MM.1S (cell line): ENCODE measurements at regions not wholly inside any gene's neighbourhood (a gene's known extent, or its start where the extent isn't known, plus 50 kb on each side); places are given as distances from the start of the nearest gene placed in this dataset.

Experiments used
- DNase-seq: peaks from one replicate; pipeline ENCODE4 v3.0.0-alpha.2; 2015
- H2AFZ ChIP-seq: fragments of 300-600 bp; sonication (generic); 2 replicates; pipeline ENCODE4 v1.6.0; 2016; ENCODE audit warnings: antibody characterized with exemption, low read length
- H3F3A ChIP-seq: fragments of 300-600 bp; sonication (generic); 2 replicates; pipeline ENCODE4 v1.6.1; 2016; ENCODE audit warnings: mild to moderate bottlenecking, antibody characterized with exemption, low read length, moderate library complexity, mixed read lengths; ENCODE audit not compliant: insufficient read depth
- H3K27ac ChIP-seq: fragments of 300-600 bp; sonication (generic); 2 replicates; pipeline ENCODE4 v1.5.1; 2016; ENCODE audit warnings: mild to moderate bottlenecking, low read length
- H3K27me3 ChIP-seq: fragments of 300-600 bp; sonication (generic); replicated peaks from 2 replicates; pipeline ENCODE4 v1.6.0; 2016; ENCODE audit warnings: low read length; ENCODE audit not compliant: insufficient read depth
- H3K36me3 ChIP-seq: fragments of 300-600 bp; sonication (generic); replicated peaks from 2 replicates; pipeline ENCODE4 v1.6.1; 2016; ENCODE audit warnings: mild to moderate bottlenecking, low read length, mixed read lengths; ENCODE audit not compliant: insufficient read depth
- H3K4me1 ChIP-seq: fragments of 300-600 bp; sonication (generic); 2 replicates; pipeline ENCODE4 v1.6.1; 2016; ENCODE audit warnings: low read length, mixed read lengths
- H3K4me2 ChIP-seq: fragments of 300-600 bp; sonication (generic); 2 replicates; pipeline ENCODE4 v1.6.0; 2016; ENCODE audit warnings: low read depth, low read length
- H3K4me3 ChIP-seq: fragments of 300-600 bp; sonication (generic); 2 replicates; pipeline ENCODE4 v1.5.1; 2016; ENCODE audit warnings: low read length, mixed read lengths
- H3K79me2 ChIP-seq: fragments of 300-600 bp; sonication (generic); 2 replicates; pipeline ENCODE4 v1.6.1; 2016; ENCODE audit warnings: mixed run types, low read length, mixed read lengths
- H3K9ac ChIP-seq: fragments of 300-600 bp; sonication (generic); 2 replicates; pipeline ENCODE4 v1.6.1; 2016; ENCODE audit warnings: low read length, mixed read lengths
- H3K9me2 ChIP-seq: fragments of 300-600 bp; sonication (generic); replicated peaks from 2 replicates; pipeline ENCODE4 v1.6.1; 2016; ENCODE audit warnings: mild to moderate bottlenecking, low read length, mixed read lengths; ENCODE audit not compliant: insufficient read depth
- H3K9me3 ChIP-seq: fragments of 300-600 bp; sonication (generic); replicated peaks from 2 replicates; pipeline ENCODE4 v1.6.1; 2016; ENCODE audit warnings: mild to moderate bottlenecking, low read length, mixed read lengths; ENCODE audit not compliant: insufficient read depth
- H4K20me1 ChIP-seq: fragments of 300-600 bp; sonication (generic); 2 replicates; pipeline ENCODE4 v1.6.1; 2016; ENCODE audit warnings: mild to moderate bottlenecking, low read length, moderate library complexity, mixed read lengths; ENCODE audit not compliant: insufficient read depth
- CTCF ChIP-seq: fragments of 300-600 bp; sonication (generic); IDR thresholded peaks from 2 replicates; pipeline ENCODE4 v1.5.1; 2016; ENCODE audit warnings: antibody characterized with exemption, low read length, mixed read lengths
- EZH2 ChIP-seq: fragments of 300-600 bp; sonication (generic); optimal IDR thresholded peaks from 2 replicates; pipeline ENCODE3; 2017; ENCODE audit warnings: low read depth, mild to moderate bottlenecking, antibody characterized with exemption, low read length, mixed read lengths
- EZH2phosphoT487 ChIP-seq: fragments of 300-600 bp; sonication (generic); IDR thresholded peaks from 2 replicates; pipeline ENCODE4 v1.6.1; 2018; ENCODE audit warnings: antibody characterized with exemption, low read length

GRCh38 chr10:125595911-125596310, 87.1 kb downstream of the TEX36 start:
- H3K27ac ChIP-seq, result no peak overlapping the region
- H2AFZ ChIP-seq, result no peak overlapping the region
- no peak overlapping the region for H3K9ac ChIP-seq
- H3K9me2 ChIP-seq, result no peaks in the 10 kb centered on the region
- no peaks in the 10 kb centered on the region; the same call in 1 of the 2 replicates for H3K27me3 ChIP-seq
- H3F3A ChIP-seq, result no peaks in the 10 kb centered on the region
- TF ChIP-seq CTCF, result no peak
- no peak for TF ChIP-seq EZH2phosphoT487
- no peak for TF ChIP-seq EZH2
- no peaks in the 10 kb centered on the region for H3K4me1 ChIP-seq
- H3K79me2 ChIP-seq, result no peaks in the 10 kb centered on the region
- H4K20me1 ChIP-seq, result no peaks in the 10 kb centered on the region
- no peaks in the 10 kb centered on the region for H3K9me3 ChIP-seq
- no peak overlapping the region for H3K4me2 ChIP-seq
- no peak overlapping the region for H3K4me3 ChIP-seq
- no peaks in the 10 kb centered on the region for H3K36me3 ChIP-seq
- no peak for DNase-seq

DNA sequence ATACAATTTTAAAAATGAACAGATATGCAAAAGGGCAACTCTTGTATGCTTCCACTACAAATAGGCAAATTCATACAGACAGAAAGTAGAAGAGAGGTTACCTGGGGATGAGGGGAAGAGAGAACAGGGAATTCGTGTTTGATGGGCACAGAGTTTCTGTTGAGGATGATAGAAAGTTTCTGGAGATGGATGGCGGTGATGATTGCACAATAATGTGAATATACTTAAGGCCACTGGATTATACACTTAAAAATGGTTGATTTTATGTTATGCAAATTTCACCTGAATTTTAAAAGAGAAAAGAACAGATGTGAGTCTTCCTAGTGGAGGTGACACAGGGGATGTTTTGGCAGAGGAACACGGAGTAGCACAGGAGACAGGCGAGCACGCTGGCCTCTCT, 89.3 kb downstream of the TEX36 start:
- H3K9me3 ChIP-seq, result no peaks in the 10 kb centered on the region; the same call in 1 of the 2 replicates
- H3F3A ChIP-seq, result no peaks in the 10 kb centered on the region
- no peak overlapping the region for H3K27ac ChIP-seq
- no peaks in the 10 kb centered on the region for H3K9me2 ChIP-seq
- no peaks in the 10 kb centered on the region for H3K36me3 ChIP-seq
- no peak overlapping the region for H3K9ac ChIP-seq
- H2AFZ ChIP-seq, result no peak overlapping the region
- no peak overlapping the region for H3K4me3 ChIP-seq
- no peaks in the 10 kb centered on the region; the same call in 1 of the 2 replicates for H3K27me3 ChIP-seq
- H3K4me1 ChIP-seq, result no peaks in the 10 kb centered on the region
- TF ChIP-seq EZH2 (no peak), CTCF (no peak), EZH2phosphoT487 (no peak)
- H3K4me2 ChIP-seq, result no peak overlapping the region
- H4K20me1 ChIP-seq, result no peaks in the 10 kb centered on the region
- no peak for DNase-seq
- no peaks in the 10 kb centered on the region for H3K79me2 ChIP-seq

DNA sequence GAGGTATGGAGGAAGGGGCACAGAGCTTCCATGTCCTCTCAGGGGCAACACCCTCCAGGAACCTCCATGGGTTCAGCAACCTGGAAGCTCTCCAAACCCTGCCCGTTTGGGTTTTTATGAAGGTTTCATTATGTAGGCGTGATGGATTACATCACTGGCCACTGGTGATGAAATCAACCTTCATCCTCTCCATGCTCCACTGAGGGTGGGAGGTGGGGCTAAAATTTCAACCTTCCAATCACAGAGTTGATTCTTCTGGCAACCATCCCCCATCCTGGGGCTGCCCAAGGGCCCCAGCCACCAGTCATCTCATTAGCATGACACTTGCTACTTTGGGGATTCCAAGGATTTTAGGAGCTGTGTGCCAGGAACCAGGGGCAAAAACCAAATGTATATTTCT, 90.1 kb downstream of the TEX36 start:
- no peak for DNase-seq
- Histone ChIP-seq H3K9me2 (no peaks in the 10 kb centered on the region), H3K79me2 (no peaks in the 10 kb centered on the region), H4K20me1 (no peaks in the 10 kb centered on the region), H3K4me3 (no peak overlapping the region), H3K9me3 (no peaks in the 10 kb centered on the region; the same call in 1 of the 2 replicates), H3K27me3 (no peaks in the 10 kb centered on the region; the same call in 1 of the 2 replicates), H3K36me3 (no peaks in the 10 kb centered on the region), H3K9ac (no peak overlapping the region), H2AFZ (no peak overlapping the region), H3K4me1 (no peaks in the 10 kb centered on the region), H3K4me2 (no peak overlapping the region), H3K27ac (no peak overlapping the region), H3F3A (no peaks in the 10 kb centered on the region)
- TF ChIP-seq CTCF (no peak), EZH2 (no peak), EZH2phosphoT487 (no peak)
